ENCODE measurements at regions not wholly inside any gene's neighbourhood (a gene's known extent, or its start where the extent isn't known, plus 50 kb on each side); places are given as distances from the start of the nearest gene placed in this dataset.

GRCh38 chr9:80114241-80114640 is 542.5 kb downstream of the TLE4 start:
- Histone ChIP-seq H2AFZ (ENCODE audit: low read length) (no peak overlapping the region), H3K4me2 (ENCODE audit: insufficient read depth in 1 of 2, low read depth in 2 of 2, low read length in 2 of 2) (no peak overlapping the region), H4K5ac (ENCODE audit: insufficient read length, low read depth, low read length) (no peak overlapping the region), H4K91ac (replicated peaks; ENCODE audit: insufficient read length, low read length) (no peak overlapping the region), H2BK5ac (ENCODE audit: low read depth, low read length) (no peak overlapping the region), H3K9me3 (ENCODE audit: insufficient read depth in 2 of 2, low read depth in 1 of 2, low read length in 1 of 2) (no peaks in the 10 kb centered on the region), H3K9ac (replicated peaks in 1 of 4; ENCODE audit: extremely low read depth in 1 of 4, low read depth in 3 of 4, low read length in 3 of 4) (no peak overlapping the region), H3K23me2 (ENCODE audit: low read depth, low read length) (no peaks in the 10 kb centered on the region), H3K79me2 (ENCODE audit: control insufficient read depth in 1 of 2, insufficient read depth in 2 of 2, low read length in 2 of 2) (no peaks in the 10 kb centered on the region), H3K56ac (replicated peaks; ENCODE audit: insufficient read length, low read depth, low read length) (no peak overlapping the region), H3K4me1 (replicated peaks in 1 of 4; ENCODE audit: control insufficient read depth in 3 of 4, insufficient read depth in 4 of 4, low read length in 3 of 4) (no peaks in the 10 kb centered on the region), H3K4me3 (ENCODE audit: extremely low read depth in 1 of 4, insufficient read depth in 2 of 4, low read depth in 3 of 4, low read length in 4 of 4) (no peak overlapping the region), H2BK12ac (ENCODE audit: low read depth, low read length) (no peak overlapping the region), H2BK20ac (ENCODE audit: low read length) (no peak overlapping the region), H4K8ac (ENCODE audit: extremely low read depth, insufficient read depth, low read length) (no peak overlapping the region), H2BK120ac (replicated peaks; ENCODE audit: low read depth, low read length) (no peak overlapping the region), H3K4ac (replicated peaks; ENCODE audit: insufficient read length, low read depth, low read length) (no peak overlapping the region), H4K20me1 (replicated peaks in 1 of 2; ENCODE audit: control insufficient read depth in 1 of 2, insufficient read depth in 2 of 2, low read length in 2 of 2) (no peaks in the 10 kb centered on the region), H2BK15ac (ENCODE audit: low read length) (no peak overlapping the region), H3K79me1 (ENCODE audit: low read depth, low read length) (no peaks in the 10 kb centered on the region), H3K18ac (ENCODE audit: extremely low read depth, low read length) (no peak overlapping the region), H3K27ac (ENCODE audit: low read depth, low read length) (no peak overlapping the region), H3K27me3 (replicated peaks in 1 of 4; ENCODE audit: control insufficient read depth in 3 of 4, extremely low read depth in 1 of 4, insufficient read depth in 3 of 4, low read length in 3 of 4) (no peaks in the 10 kb centered on the region), H2AK5ac (ENCODE audit: low read depth, low read length) (no peak overlapping the region), H3K23ac (ENCODE audit: insufficient read length) (no peak overlapping the region), H3K36me3 (ENCODE audit: control insufficient read depth in 2 of 4, insufficient read depth in 4 of 4, low read length in 3 of 4) (no peaks in the 10 kb centered on the region), H3K14ac (ENCODE audit: insufficient read length) (no peak overlapping the region)
- ChIA-PET CTCF (ENCODE audit: partially characterized antibody) (no interaction called here), POLR2A (ENCODE audit: partially characterized antibody) (no interaction called here)
- no peak for FAIRE-seq
- 46% methylated on average over 2 of the region's 2 CpGs; no CpG with 5 or more reads in 1 of the 2 experiments for WGBS, 2 experiments (ENCODE audit: extremely low coverage in 1 of 2, insufficient coverage in 1 of 2, insufficient read length in 1 of 2, insufficient replicate concordance in 2 of 2, low coverage in 1 of 2, low lambda C conversion rate in 2 of 2, missing lambda C conversion rate in 1 of 2)
- no peak for DNase-seq (ENCODE audit: low read depth in 1 of 2, low spot score in 2 of 2)
- no peak for TF ChIP-seq ZNF274 (IDR thresholded peaks at IDR 0.05; ENCODE audit: borderline replicate concordance, extremely low read depth, low read length)
- TF ChIP-seq, protein P1, sequence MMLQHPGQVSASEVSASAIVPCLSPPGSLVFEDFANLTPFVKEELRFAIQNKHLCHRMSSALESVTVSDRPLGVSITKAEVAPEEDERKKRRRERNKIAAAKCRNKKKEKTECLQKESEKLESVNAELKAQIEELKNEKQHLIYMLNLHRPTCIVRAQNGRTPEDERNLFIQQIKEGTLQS (IDR thresholded peaks at IDR 0.05; ENCODE audit: insufficient read depth, low read depth, low read length) = no peak
- no peak for TF ChIP-seq SUZ12 (IDR thresholded peaks at IDR 0.05; ENCODE audit: low read length)
- TF ChIP-seq, protein P2, sequence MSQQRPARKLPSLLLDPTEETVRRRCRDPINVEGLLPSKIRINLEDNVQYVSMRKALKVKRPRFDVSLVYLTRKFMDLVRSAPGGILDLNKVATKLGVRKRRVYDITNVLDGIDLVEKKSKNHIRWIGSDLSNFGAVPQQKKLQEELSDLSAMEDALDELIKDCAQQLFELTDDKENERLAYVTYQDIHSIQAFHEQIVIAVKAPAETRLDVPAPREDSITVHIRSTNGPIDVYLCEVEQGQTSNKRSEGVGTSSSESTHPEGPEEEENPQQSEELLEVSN (IDR thresholded peaks at IDR 0.05) = no peak
- TF ChIP-seq, protein P3, sequence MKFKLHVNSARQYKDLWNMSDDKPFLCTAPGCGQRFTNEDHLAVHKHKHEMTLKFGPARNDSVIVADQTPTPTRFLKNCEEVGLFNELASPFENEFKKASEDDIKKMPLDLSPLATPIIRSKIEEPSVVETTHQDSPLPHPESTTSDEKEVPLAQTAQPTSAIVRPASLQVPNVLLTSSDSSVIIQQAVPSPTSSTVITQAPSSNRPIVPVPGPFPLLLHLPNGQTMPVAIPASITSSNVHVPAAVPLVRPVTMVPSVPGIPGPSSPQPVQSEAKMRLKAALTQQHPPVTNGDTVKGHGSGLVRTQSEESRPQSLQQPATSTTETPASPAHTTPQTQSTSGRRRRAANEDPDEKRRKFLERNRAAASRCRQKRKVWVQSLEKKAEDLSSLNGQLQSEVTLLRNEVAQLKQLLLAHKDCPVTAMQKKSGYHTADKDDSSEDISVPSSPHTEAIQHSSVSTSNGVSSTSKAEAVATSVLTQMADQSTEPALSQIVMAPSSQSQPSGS (IDR thresholded peaks at IDR 0.05; ENCODE audit: low read length) = no peak
- TF ChIP-seq SP1 (IDR thresholded peaks at IDR 0.05; ENCODE audit: low read depth, low read length) = no peak
- TF ChIP-seq BRCA1 (IDR thresholded peaks at IDR 0.05; ENCODE audit: low read depth, low read length) = no peak
- TF ChIP-seq GABPA (IDR thresholded peaks at IDR 0.05; ENCODE audit: borderline replicate concordance, insufficient read depth, low read length) = no peak
